Tibial artery (tissue), 4 donors: ENCODE measurements at regions not wholly inside any gene's neighbourhood (a gene's known extent, or its start where the extent isn't known, plus 50 kb on each side); places are given as distances from the start of the nearest gene placed in this dataset.

Experiments
- DNase-seq, 2 donors: peaks; one replicate each; pipeline ENCODE4 v3.0.0-alpha.2; 2019
- H3K27ac ChIP-seq, 2 donors: fragments of 200-600 bp; sonication (generic) in 1 of 2; 1 replicate in 1 of 2; 2 replicates in 1 of 2; pipeline ENCODE4 v1.5.1; 2018 to 2019; ENCODE audit warnings: mild to moderate bottlenecking in 1 of 2
- H3K27me3 ChIP-seq, 2 donors: fragments of 200-600 bp; sonication (generic) in 1 of 2; one replicate each; pipeline versions ENCODE4 v1.5.1 to v1.6.0; 2016 to 2019
- H3K36me3 ChIP-seq, 3 donors: fragments of 200-600 bp; sonication (generic) in 2 of 3; one replicate each; pipeline ENCODE4 v1.5.1; 2016 to 2019; ENCODE audit warnings: mild to moderate bottlenecking in 2 of 3
- H3K4me1 ChIP-seq, 4 donors: fragments of 200-600 bp; sonication (generic) in 2 of 4; 1 replicate in 3 of 4; 2 replicates in 1 of 4; pipeline ENCODE4 v1.5.1; 2016 to 2019
- H3K4me3 ChIP-seq, 2 donors: fragments of 200-600 bp; sonication (generic) in 1 of 2; 1 replicate in 1 of 2; 2 replicates in 1 of 2; pipeline ENCODE4 v1.5.1; 2018 to 2019; ENCODE audit warnings: mild to moderate bottlenecking in 2 of 2
- H3K9me3 ChIP-seq, 3 donors: fragments of 200-600 bp; sonication (generic) in 1 of 3; one replicate each; pipeline ENCODE4 v1.5.1; 2016 to 2019
- intact Hi-C: fragments of 100-400 bp; cut with DNase I; formaldehyde crosslinking; loops from one replicate; pipeline ENCODE4 v1.15.0; 2023; ENCODE audit warnings: low total_unique reads
- TF ChIP-seq, protein P1 (sequence below), 2 experiments: fragments of 200-600 bp in 1 of 2; fragments of 450-650 bp in 1 of 2; IDR thresholded peaks; one replicate each; pipeline ENCODE4 v1.5.1; 2017 to 2019; ENCODE audit warnings: antibody characterized with exemption in 2 of 2, mild to moderate bottlenecking in 1 of 2, moderate library complexity in 1 of 2

DNA sequence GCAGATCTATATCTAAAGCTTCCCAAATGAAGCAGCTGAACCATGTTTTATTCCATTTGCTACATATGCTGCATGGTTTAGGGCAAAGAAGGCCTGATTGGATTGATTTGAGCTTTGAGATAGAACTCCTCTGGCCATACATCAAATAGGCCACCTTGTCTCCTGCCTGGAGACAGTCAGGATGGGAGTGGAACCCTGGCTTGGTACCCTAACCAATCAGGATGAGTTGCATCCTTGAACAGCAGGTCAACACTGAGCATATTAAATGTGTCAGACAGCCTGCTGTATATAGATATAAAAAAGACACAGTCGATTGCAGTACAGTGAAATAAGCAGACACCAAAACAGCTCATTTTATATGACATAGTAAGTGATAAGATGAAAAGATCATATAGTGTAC lies 291.7 kb downstream of the NUAK1 start:
- TF ChIP-seq, protein P1, sequence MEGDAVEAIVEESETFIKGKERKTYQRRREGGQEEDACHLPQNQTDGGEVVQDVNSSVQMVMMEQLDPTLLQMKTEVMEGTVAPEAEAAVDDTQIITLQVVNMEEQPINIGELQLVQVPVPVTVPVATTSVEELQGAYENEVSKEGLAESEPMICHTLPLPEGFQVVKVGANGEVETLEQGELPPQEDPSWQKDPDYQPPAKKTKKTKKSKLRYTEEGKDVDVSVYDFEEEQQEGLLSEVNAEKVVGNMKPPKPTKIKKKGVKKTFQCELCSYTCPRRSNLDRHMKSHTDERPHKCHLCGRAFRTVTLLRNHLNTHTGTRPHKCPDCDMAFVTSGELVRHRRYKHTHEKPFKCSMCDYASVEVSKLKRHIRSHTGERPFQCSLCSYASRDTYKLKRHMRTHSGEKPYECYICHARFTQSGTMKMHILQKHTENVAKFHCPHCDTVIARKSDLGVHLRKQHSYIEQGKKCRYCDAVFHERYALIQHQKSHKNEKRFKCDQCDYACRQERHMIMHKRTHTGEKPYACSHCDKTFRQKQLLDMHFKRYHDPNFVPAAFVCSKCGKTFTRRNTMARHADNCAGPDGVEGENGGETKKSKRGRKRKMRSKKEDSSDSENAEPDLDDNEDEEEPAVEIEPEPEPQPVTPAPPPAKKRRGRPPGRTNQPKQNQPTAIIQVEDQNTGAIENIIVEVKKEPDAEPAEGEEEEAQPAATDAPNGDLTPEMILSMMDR (IDR thresholded peaks at IDR 0.05) = no peak
- peaks cover 0 to 23% (median 9%) of the 10 kb centered on the region in 4 donors for H3K4me1 ChIP-seq

DNA sequence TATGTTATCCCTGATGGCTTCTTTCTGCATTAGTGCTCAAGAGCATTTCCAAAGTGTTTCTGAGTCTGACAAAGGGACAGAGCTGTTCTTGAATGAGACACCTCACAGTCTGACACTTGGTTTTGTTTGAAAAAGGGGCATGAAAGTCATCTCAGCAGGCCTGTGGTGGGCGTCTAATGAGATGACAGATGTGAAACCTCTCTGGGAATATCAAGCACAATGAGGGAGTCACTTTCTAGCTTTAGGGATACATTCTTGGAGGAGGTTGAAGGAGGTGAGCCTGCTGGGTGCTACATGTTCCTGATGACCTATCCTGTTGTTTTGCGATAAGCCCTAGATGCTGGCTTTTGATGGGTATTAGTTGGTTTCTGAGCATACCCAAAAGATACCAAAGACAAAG lies 290.5 kb downstream of the NUAK1 start:
- DNase-seq = no peak
- no peak overlapping the region for H3K27ac ChIP-seq
- intact Hi-C loops = no loop called here
- no peak overlapping the region for H3K4me3 ChIP-seq
- no peaks in the 10 kb centered on the region for H3K36me3 ChIP-seq
- no peaks in the 10 kb centered on the region for H3K27me3 ChIP-seq
- no peaks in the 10 kb centered on the region for H3K9me3 ChIP-seq
- TF ChIP-seq, protein P1 (IDR thresholded peaks at IDR 0.05) = no peak
- peaks cover 0 to 33% (median 13%) of the 10 kb centered on the region in 4 donors for H3K4me1 ChIP-seq

More for the DNA sequence above, 291.7 kb downstream of the NUAK1 start:
- Histone ChIP-seq H3K9me3 (no peaks in the 10 kb centered on the region), H3K36me3 (no peaks in the 10 kb centered on the region), H3K27ac (no peak overlapping the region), H3K27me3 (no peaks in the 10 kb centered on the region), H3K4me3 (no peak overlapping the region)
- DNase-seq = no peak
- intact Hi-C loops = no loop called here

DNA sequence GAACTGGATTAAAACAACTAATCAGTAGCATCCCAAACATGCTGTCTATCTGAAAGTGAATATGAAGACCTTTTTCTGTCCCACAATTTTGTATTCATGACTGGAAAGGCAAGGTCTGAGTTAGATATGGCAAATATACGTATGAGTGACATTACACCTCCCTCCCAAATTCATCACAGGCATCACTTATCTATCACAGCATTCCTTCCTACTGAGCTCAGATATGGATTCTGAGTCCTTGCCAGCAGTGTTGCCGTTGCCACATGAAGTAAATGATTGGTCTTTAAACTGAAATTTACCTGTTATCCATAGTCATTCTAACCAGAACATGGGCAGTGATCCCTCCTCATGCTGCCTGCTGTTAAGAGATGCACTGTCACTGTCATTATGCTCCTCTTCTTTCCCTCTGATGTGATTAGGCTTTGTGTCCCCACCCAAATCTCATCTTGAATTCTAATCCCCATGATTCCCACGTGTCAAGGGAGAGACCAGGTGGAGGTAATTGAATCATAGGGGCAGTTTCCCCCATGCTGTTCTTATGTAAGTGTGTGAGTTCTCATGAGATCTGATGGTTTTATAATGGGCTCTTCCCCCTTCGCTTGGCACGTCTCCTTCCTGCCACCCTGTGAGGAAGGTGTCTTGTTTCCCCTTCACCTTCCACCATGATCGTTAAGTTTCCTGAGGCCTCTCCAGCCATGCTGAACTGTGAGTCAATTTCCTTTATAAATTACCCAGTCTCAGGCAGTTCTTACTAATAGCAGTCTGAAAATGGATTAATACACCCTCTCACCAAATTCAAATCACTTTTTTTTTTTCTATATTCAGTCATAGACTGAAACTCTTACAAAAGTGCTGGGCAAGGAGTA lies 288.4 kb downstream of the NUAK1 start:
- intact Hi-C loops = no loop called here
- DNase-seq = no peak
- H3K4me1 ChIP-seq = peaks cover 0 to 21% (median 6%) of the 10 kb centered on the region in 4 donors
- no peak overlapping the region for H3K4me3 ChIP-seq
- no peaks in the 10 kb centered on the region for H3K9me3 ChIP-seq
- no peaks in the 10 kb centered on the region for H3K36me3 ChIP-seq
- no peaks in the 10 kb centered on the region for H3K27me3 ChIP-seq
- TF ChIP-seq, protein P1 (IDR thresholded peaks at IDR 0.05) = no peak
- no peak overlapping the region for H3K27ac ChIP-seq

DNA sequence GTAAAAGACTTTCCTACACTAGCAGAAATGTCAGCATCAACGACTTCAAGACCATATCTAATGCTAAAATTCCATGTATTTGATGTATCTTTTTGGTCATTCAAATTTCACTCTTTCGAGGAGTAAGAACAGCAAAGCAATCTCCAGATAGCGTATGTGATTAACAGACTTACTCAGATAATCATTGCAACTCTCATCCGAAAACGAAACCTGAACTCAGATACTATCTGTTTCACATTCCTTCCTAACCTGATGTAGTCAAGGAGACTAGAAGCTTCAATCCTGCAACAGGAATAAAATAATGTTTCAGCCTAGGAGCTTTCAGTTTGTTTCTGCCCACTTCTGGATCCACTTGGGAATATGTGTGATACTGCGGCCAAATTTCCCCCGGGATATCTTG lies 286.3 kb downstream of the NUAK1 start:
- Histone ChIP-seq H3K9me3 (no peaks in the 10 kb centered on the region), H3K27ac (peak overlapping the region; percentile 46 to 60), H3K4me1 (peaks cover 0 to 26% (median 8%) of the 10 kb centered on the region in 4 donors), H3K36me3 (no peaks in the 10 kb centered on the region), H3K27me3 (no peaks in the 10 kb centered on the region), H3K4me3 (peak overlapping the region in 1 of 2 donors; percentile 26)
- DNase-seq = no peak
- TF ChIP-seq, protein P1 (IDR thresholded peaks at IDR 0.05) = no peak
- intact Hi-C loops = no loop called here

DNA sequence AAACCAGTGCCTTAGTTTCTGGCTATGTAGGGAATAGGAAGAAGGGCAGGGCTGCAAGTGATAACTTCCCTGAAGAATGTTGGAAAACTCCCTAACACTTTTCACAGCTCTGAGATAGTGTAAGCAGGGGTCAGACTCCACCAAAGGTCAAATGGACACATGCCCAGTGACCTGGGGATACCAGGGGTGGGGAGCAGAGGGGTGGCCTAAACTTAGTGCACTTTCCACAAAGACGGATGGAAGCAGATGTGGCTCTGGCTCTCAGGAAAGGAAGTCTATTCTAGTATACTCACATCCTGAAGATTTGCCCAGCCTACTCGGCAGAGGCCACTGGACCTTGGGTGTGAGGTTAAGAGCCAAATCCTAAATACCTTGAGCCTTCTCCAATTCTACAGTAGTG lies 285.8 kb downstream of the NUAK1 start:
- Histone ChIP-seq H3K4me3 (peak overlapping the region in 1 of 2 donors; percentile 26), H3K27ac (peak overlapping the region; percentile 46 to 60), H3K9me3 (no peaks in the 10 kb centered on the region), H3K27me3 (no peaks in the 10 kb centered on the region), H3K36me3 (no peaks in the 10 kb centered on the region), H3K4me1 (peaks cover 0 to 26% (median 8%) of the 10 kb centered on the region in 4 donors)
- intact Hi-C loops = no loop called here
- peak in 1 of 2 donors; percentile 28 for DNase-seq
- TF ChIP-seq, protein P1 (IDR thresholded peaks at IDR 0.05) = no peak
